HG02642 (cell line): ENCODE measurements at regions not wholly inside any gene's neighbourhood (a gene's known extent, or its start where the extent isn't known, plus 50 kb on each side); places are given as distances from the start of the nearest gene placed in this dataset.
"Not testable (repeated sequence)": the region's sequence is repeated elsewhere in the genome, so short reads cannot be mapped to it uniquely, and the experiment has no call there.

Experiments used
- ATAC-seq: cut with Tn5 transposase; IDR thresholded peaks from one replicate; pipeline ENCODE4 v1.9.1; 2021; ENCODE audit warnings: mild to moderate bottlenecking; ENCODE audit not compliant: unreplicated experiment, poor library complexity

- no peak for ATAC-seq
These were observed 790.4 kb upstream of the NUDT12 start for GRCh38 chr5:104352954-104353353.

DNA sequence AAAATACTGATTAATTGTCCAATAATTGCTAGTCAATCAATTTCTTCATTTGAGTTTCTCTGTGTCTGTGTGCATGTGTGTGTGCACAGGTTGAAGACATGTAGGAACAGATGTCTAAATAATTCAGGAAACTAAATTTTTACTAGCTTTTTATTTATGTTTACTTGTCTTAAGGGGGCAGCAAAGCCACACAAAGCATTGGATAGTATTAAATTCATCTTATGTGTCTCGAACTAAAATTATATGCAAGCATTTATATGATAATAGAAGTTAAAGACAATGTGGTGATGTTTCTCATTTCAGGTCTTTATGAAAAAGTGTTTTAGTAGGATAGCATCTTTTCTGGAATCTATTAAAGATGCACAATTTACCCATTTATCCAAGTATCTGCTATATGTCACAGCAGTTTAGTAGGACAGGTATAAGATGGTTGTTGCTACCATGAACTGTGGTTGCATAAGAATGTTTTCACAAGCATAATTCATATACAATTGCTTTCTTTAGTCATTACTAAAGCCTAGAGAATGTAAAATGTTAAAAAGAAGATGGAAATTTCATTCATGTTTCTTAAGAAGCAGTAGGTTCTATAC, 784.6 kb upstream of the NUDT12 start:
- ATAC-seq: no peak

DNA sequence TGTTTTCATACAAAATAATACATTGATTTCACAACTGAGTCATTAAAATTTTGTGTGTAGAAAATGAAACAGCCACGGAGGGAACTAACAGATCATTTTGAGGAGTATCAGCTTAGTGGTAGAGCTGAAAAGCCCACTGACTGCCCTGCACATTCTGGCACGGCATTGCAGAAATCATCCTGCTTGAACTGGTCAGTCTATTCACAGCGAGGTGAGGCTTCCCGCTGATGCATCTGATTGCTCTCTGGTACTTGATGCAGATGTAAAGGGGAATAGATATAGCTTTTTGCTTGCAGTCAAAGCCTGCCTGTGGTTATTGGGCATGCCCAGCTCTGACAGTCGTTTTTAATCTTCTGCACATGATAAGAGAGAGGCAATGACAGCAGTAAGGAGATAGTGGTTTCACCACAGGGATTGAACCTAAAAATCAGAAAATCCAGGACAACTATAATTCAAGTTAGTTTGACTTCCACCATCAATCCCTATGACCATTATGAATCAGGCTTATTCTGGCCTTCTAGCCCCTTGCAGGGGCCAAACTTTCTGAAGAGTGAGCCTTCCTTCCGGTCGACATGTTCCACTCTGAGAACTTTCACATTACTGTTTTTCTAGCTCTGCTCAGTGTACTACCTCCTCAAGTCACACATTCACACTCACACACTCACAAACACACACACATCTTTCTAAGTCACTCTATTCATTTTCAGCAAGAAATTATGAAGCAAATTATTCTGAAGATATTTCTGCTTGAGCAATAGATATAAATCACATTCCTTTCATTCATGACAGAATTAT, 782.8 kb upstream of the NUDT12 start:
- ATAC-seq: no peak

DNA sequence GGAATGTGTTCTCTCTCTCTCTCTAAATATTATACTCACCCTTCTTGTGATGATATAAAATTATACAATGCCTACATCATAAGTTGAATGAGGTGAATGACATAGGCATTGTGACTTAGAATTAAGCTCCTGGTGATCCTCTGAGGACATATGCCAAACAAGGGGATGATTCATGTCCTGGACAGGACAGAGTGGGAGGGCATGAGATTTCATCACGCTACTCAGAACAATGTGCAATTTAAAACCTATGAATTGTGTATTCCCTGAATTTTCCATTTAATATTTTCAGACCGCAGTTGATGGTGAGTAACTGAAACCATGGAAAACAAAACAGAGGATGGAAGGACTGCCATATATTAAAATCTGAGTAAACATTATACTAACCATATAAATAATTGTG, 782.2 kb upstream of the NUDT12 start:
- ATAC-seq: no peak

GRCh38 chr5:104327801-104328200, 765.2 kb upstream of the NUDT12 start:
- ATAC-seq: no peak

DNA sequence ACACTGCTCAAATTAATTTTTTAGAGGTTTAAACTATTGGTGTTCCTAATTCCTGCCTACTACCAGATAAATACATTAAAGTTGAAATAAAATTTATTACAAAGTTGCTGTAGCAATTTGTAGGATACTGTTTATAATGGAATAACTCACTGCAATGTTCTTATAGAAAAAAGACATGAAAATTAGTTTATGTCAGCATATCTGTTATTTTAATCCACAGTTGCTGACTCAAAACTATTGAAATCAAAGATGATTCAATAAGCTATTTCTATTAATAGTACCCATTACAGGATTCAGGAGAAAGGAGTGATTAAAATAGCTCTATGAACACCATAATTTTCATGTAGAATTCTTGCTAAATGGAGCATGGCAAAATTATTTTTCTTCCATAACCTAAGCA, 764.4 kb upstream of the NUDT12 start:
- no peak for ATAC-seq

GRCh38 chr5:104325356-104325755, 762.8 kb upstream of the NUDT12 start:
- ATAC-seq: no peak

DNA sequence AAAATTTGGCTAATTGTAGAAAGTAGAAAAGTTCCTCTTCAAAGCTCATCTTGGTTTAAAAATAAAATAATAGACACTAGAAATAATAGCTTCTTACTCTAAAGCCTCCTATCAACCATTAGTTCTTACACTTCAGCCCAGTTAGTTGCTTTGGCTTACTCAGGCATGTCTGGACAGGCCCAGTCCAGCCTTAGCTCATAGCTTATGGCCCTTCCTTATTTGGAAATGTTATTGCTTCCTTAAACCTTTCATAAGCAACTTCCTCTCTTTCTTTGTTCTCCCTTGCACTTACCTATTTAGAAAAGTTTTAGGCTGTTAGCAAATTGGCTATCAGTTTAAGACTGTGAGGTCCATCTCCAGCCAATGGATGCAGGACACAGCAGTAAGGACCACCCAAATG, 754.1 kb upstream of the NUDT12 start:
- not testable (repeated sequence) for ATAC-seq

GRCh38 chr5:104312481-104312880, 749.9 kb upstream of the NUDT12 start:
- no peak for ATAC-seq

DNA sequence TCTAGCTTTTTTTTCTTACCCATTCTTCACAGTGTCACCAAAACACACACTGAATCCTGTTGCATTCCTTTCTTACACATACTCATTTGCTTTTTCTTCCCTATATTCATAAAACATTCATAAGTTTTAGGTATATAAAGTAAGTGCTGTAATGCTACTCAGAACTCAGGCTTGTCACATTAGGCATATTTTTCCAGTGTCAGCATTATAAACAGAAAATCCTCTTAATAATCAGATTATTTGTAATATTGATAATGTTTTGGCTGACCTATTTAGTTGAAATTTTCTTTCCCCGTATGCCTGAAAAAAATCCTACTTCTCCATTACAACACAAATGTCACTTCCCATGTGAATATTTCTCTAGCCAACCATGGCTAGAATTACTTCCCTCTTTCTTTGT, 743.0 kb upstream of the NUDT12 start:
- no peak for ATAC-seq

DNA sequence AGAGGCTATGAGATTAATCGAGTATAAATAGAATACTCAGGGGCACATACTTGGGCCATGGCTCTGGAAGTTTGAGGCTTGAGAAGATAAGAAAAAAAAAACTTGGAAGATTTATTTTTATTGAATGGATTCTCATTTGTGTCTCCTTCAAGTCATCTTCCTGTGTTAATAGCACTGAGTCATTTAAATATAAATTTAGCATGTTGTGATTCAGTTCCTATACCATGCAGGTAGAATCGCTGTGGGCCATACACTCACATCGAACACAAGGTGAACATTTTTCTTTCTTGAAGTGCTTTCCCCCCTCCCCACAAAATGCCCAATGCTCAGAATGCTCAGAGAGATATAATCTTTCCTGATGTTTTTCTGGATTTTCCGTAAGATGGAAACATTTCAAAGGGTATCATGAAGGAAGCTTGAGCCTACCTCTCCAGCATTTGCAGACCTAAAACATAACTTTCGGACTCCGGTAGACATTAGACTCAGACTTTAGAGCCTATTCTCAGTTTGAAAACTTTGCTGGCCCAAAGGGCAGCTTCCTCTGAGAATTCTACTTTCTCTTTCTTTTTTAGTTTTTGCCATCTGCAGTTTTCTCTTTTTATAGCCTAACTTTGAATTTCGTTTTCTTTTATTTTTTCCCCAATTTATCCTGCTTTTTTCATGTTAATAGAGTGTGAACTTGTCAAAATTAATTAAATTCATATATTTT, 737.6 kb upstream of the NUDT12 start:
- no peak for ATAC-seq

DNA sequence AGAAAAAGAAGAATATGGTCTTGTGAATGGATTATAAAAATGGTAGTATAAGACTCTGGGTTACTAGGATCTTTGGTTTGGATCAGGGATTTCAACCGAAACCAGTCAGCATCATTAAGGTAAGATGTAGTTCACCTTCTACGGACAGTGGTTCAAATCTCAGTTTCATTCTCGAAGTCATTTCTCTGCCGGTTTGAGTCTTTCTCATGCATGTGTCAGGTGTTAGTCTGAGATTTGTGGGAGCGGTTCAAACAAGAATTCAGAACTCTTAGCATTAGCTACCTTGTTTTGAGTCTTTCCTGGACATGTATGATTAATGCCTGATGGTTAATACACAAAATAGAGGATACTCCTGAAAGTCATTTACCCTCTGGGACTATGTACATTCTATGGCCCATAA, 735.9 kb upstream of the NUDT12 start:
- no peak for ATAC-seq

DNA sequence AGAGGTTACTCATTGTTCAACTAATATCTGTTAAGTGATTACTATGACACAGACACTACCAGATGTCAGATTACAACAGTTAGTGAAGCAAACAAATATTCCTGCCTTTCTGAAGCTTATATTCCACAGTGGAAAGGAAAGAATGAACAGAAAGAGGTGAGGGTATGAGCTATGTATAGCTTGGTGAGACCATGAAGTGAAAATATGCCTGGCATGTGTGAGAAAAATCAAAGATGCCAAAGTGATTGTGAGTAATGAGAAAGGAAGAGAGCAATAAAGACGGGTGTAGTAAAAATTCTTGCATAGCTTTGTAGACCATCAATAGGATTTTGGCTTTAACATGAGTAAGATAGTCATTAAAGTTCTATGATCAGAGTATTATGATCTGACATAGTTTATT, 734.5 kb upstream of the NUDT12 start:
- ATAC-seq: no peak

- no peak for ATAC-seq
These were observed 733.4 kb upstream of the NUDT12 start for GRCh38 chr5:104295991-104296390.

- ATAC-seq: no peak
These were observed 720.5 kb upstream of the NUDT12 start for GRCh38 chr5:104283136-104283535.

- ATAC-seq: no peak
These were observed 711.1 kb upstream of the NUDT12 start for GRCh38 chr5:104273725-104274124.

GRCh38 chr5:104267320-104268015, 704.9 kb upstream of the NUDT12 start:
- no peak for ATAC-seq

DNA sequence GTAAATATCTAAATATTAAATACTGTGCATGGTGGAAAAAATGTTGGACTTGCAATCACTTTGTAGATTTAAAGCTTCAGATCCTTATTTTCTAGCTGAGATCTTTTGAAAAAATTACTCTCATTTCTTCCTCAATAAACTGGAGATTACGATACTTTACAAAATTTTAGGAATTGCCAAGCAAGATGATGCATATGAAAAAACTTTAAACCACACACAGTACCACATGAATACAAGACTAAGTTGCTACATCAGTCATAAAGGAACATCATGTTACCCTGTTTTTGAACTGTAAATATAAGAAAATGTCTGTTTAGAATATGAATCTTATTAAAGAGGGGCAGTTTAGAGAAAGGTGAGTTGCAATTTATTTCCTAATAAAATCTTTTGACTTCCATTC, 703.6 kb upstream of the NUDT12 start:
- ATAC-seq: no peak

DNA sequence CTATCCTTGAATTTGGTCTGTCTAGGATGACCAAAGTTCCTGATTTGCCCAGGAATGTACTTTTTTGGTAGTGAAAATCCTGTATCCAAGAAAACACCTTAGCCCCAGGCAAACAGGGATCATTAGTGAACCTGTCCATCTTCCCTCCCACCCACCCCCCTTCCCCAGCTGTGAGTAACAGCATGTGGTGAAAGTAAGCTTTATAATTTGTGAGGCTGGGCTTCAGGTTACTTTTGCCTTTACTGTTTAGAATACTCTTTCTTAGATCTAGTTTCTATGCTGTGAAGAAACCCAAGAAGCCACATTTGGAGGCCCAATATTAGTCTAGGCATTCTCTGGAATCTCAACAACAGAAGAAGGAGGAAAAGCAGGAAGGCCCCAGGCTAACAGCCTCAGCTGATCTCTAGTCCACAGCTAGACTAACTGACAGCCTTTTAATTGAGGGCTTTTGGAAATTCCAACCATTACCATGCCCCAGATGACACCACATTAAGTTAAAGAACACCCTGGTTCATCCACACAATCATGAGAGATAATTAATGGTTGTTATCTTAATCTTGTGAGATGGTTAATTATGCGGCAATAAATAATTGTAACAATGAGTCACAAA, 703.0 kb upstream of the NUDT12 start:
- no peak for ATAC-seq

- no peak for ATAC-seq
These were observed 684.7 kb upstream of the NUDT12 start for GRCh38 chr5:104247260-104247659.

DNA sequence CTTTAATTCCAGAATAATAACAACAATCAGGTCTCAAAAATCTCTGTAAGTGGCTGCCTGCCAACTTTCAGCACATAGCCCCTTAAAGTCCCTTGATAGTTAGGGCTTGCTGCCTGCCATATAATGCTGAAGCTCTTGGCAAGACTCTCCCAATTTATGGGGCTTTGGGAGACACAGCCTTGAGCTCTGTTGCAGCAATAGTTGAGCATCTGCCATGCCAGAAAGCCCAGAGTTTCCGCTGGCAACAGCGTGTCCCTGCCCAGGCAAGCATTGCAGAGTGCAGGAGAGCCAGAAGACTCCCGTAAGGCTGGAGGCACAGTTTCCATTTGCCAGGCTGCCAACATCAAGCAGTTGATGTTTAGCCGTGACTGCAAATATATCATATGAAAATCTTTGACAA, 678.5 kb upstream of the NUDT12 start:
- no peak for ATAC-seq
